ENCODE measurements at regions not wholly inside any gene's neighbourhood (a gene's known extent, or its start where the extent isn't known, plus 50 kb on each side); places are given as distances from the start of the nearest gene placed in this dataset.

DNA sequence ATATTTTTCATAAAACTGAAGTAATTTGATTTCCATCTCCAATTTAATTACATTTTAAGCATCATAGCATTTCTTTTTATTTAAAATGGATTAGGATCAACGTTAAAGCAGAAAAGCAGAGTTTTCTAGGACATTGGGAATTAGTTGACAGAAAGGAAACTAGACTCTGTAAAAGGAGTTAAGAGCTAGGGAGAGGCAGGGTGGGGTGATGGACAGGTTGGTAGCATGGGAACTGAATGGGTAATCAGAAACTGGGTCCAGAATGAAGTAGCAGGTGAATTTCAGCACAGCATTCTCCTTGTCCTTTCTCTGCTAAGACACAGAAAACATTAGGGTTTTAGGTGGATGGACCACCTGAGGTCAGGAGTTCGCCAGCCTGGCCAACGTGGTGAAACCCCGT, 97.6 kb downstream of the ANAPC4 start:
- no peaks in the 10 kb centered on the region for H3K9me3 ChIP-seq (ENCODE audit: control insufficient read depth, low read length)
- H3K27ac ChIP-seq (ENCODE audit: low read depth in 1 of 2, low read length in 2 of 2), result no peak overlapping the region
- no peak overlapping the region for H3K4me3 ChIP-seq (ENCODE audit: low read length in 2 of 2)
- H3K27me3 ChIP-seq (ENCODE audit: control insufficient read depth in 1 of 2, insufficient read depth in 2 of 2, low read length in 1 of 2), result no peaks in the 10 kb centered on the region
- no peak for ATAC-seq (ENCODE audit: low FRiP score)
- H3K36me3 ChIP-seq (ENCODE audit: control insufficient read depth in 1 of 2, insufficient read depth in 2 of 2, low read length in 1 of 2), result no peaks in the 10 kb centered on the region
- no peak for DNase-seq
- 82 to 83% methylated on average over 4 of the region's 4 CpGs for WGBS, 2 donors
- H3K4me1 ChIP-seq (ENCODE audit: control insufficient read depth in 1 of 2, insufficient read depth in 2 of 2, low read length in 2 of 2), result no peaks in the 10 kb centered on the region
- intact Hi-C loops (cut with DNase I), result no loop called here

DNA sequence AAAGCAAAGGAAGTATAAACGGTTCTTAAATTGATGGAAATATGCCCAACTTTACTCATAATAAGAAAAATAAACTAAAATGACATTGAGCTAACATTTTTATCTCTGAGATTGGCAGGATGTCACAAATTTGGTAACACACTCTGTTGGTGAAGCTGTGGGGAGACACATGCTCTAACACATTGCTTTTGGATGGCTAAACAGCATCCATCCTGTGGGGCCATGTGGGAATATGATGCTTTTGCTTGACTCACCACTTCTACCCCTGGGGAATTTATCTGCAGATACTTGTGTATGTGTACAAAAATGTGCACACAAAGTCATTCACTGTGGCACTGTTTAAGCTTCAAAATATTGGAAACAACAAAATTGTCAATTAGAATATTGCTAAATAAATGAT, 100.2 kb downstream of the ANAPC4 start:
- Histone ChIP-seq H3K36me3 (ENCODE audit: control insufficient read depth in 1 of 2, insufficient read depth in 2 of 2, low read length in 1 of 2) (no peaks in the 10 kb centered on the region), H3K27ac (ENCODE audit: low read depth in 1 of 2, low read length in 2 of 2) (no peak overlapping the region), H3K4me3 (ENCODE audit: low read length in 2 of 2) (no peak overlapping the region), H3K9me3 (ENCODE audit: control insufficient read depth, low read length) (no peaks in the 10 kb centered on the region), H3K4me1 (ENCODE audit: control insufficient read depth in 1 of 2, insufficient read depth in 2 of 2, low read length in 2 of 2) (no peaks in the 10 kb centered on the region), H3K27me3 (ENCODE audit: control insufficient read depth in 1 of 2, insufficient read depth in 2 of 2, low read length in 1 of 2) (no peaks in the 10 kb centered on the region)
- ATAC-seq (ENCODE audit: low FRiP score), result no peak
- no peak for DNase-seq
- intact Hi-C loops (cut with DNase I), result no loop called here
- WGBS, 2 donors, result 7% methylated on average over 1 of the region's 1 CpG

DNA sequence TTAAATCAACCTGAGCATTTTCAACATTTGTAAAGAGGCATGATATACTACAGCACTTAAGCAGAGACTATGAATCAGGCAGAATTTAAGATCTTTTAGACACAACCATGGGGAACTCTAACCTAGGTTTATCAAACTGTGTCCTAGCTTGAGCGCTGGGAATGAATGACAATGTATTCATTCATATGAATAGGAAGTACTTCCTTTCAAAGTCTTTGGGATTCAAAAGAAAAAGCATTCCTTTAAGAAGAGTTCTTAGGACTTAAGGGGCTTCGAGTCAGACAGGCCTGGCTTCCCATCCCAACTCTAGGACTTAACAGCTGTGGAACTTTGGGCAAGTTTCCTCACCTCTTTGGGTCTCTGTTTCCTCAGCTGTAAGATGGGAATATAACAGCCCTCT, 104.6 kb downstream of the ANAPC4 start:
- Histone ChIP-seq H3K27me3 (ENCODE audit: control insufficient read depth in 1 of 2, insufficient read depth in 2 of 2, low read length in 1 of 2) (no peaks in the 10 kb centered on the region), H3K36me3 (ENCODE audit: control insufficient read depth in 1 of 2, insufficient read depth in 2 of 2, low read length in 1 of 2) (no peaks in the 10 kb centered on the region), H3K4me3 (ENCODE audit: low read length in 2 of 2) (no peak overlapping the region), H3K27ac (ENCODE audit: low read depth in 1 of 2, low read length in 2 of 2) (no peak overlapping the region), H3K9me3 (ENCODE audit: control insufficient read depth, low read length) (no peaks in the 10 kb centered on the region), H3K4me1 (ENCODE audit: control insufficient read depth in 1 of 2, insufficient read depth in 2 of 2, low read length in 2 of 2) (no peaks in the 10 kb centered on the region)
- 49 to 50% methylated on average over 2 of the region's 2 CpGs for WGBS, 2 donors
- no peak for DNase-seq
- ATAC-seq (ENCODE audit: low FRiP score), result no peak
- intact Hi-C loops (cut with DNase I), result no loop called here

DNA sequence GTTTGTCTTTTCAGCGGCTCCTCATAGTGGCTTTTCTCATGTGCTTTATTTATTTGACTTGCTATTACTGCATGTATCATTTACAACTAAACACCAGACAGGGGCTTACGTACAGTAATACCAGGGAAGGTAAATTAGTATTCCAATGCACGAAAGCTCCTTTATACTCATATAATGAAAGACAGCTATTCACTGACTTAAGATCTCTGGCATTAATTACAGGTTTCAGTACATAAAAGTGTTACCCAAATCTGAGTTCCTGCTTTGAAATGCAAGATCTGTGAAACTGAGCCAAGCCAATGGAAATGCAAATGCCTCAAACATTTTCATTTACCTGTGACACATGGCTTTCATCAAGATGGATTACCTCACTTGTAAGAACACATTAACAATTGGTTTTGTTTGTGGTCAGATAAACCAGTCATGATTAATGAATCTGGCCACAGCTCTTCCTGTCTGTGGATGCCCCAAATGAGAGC, 107.2 kb downstream of the ANAPC4 start:
- Histone ChIP-seq H3K36me3 (ENCODE audit: control insufficient read depth in 1 of 2, insufficient read depth in 2 of 2, low read length in 1 of 2) (no peaks in the 10 kb centered on the region), H3K4me1 (ENCODE audit: control insufficient read depth in 1 of 2, insufficient read depth in 2 of 2, low read length in 2 of 2) (no peaks in the 10 kb centered on the region), H3K9me3 (ENCODE audit: control insufficient read depth, low read length) (peaks cover 7% of the 10 kb centered on the region), H3K27ac (ENCODE audit: low read depth in 1 of 2, low read length in 2 of 2) (no peak overlapping the region), H3K4me3 (ENCODE audit: low read length in 2 of 2) (no peak overlapping the region), H3K27me3 (ENCODE audit: control insufficient read depth in 1 of 2, insufficient read depth in 2 of 2, low read length in 1 of 2) (no peaks in the 10 kb centered on the region)
- WGBS, 2 donors, result 72 to 73% methylated on average over 3 of the region's 3 CpGs
- intact Hi-C loops (cut with DNase I), result no loop called here
- no peak for ATAC-seq (ENCODE audit: low FRiP score)
- DNase-seq, result no peak

DNA sequence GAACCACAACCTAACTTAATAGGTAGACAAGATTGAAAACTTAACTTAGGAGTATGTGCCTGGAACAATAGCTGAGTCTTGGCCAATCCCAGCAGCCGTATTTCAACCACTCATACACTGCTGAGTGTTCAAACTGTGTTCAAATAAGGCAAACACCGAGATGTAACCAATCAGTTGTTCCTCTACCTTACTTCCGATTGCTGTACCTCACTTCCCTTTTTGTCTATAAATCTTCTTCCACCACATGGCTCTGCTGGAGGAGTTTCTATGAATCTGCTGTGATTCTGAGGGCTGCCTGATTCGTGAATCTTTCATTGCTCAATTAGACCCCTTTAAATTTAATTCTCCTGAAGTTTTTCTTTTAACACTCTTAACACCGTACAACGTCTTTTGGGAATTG, 108.0 kb downstream of the ANAPC4 start:
- no peaks in the 10 kb centered on the region for H3K4me1 ChIP-seq (ENCODE audit: control insufficient read depth in 1 of 2, insufficient read depth in 2 of 2, low read length in 2 of 2)
- H3K36me3 ChIP-seq (ENCODE audit: control insufficient read depth in 1 of 2, insufficient read depth in 2 of 2, low read length in 1 of 2), result no peaks in the 10 kb centered on the region
- intact Hi-C loops (cut with DNase I), result no loop called here
- H3K9me3 ChIP-seq (ENCODE audit: control insufficient read depth, low read length), result peaks cover 7% of the 10 kb centered on the region
- H3K27me3 ChIP-seq (ENCODE audit: control insufficient read depth in 1 of 2, insufficient read depth in 2 of 2, low read length in 1 of 2), result no peaks in the 10 kb centered on the region
- 50 to 61% methylated on average over 6 of the region's 6 CpGs for WGBS, 2 donors
- no peak for DNase-seq
- no peak for ATAC-seq (ENCODE audit: low FRiP score)
- no peak overlapping the region for H3K27ac ChIP-seq (ENCODE audit: low read depth in 1 of 2, low read length in 2 of 2)
- H3K4me3 ChIP-seq (ENCODE audit: low read length in 2 of 2), result no peak overlapping the region

DNA sequence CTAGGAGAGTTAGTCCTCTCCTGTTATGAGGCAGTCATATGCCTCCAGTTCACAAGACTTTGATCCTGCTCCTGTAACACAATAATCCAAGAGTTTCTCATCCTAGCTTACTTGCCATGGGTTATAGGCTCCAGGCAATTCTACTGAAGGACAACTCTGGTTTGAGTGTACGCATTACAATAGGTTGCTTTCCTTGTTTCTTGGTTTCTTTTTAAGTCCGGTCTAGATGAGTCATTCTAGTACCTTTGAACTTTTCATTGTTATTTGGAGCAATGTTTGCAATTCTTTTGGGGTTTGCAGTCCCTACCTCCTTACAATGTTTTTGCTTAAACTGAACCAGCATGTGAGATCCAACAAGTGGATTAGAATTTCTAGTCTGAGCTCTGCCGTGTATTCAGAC, 109.1 kb downstream of the ANAPC4 start:
- Histone ChIP-seq H3K4me1 (ENCODE audit: control insufficient read depth in 1 of 2, insufficient read depth in 2 of 2, low read length in 2 of 2) (no peaks in the 10 kb centered on the region), H3K4me3 (ENCODE audit: low read length in 2 of 2) (no peak overlapping the region), H3K36me3 (ENCODE audit: control insufficient read depth in 1 of 2, insufficient read depth in 2 of 2, low read length in 1 of 2) (no peaks in the 10 kb centered on the region), H3K27ac (ENCODE audit: low read depth in 1 of 2, low read length in 2 of 2) (no peak overlapping the region), H3K27me3 (ENCODE audit: control insufficient read depth in 1 of 2, insufficient read depth in 2 of 2, low read length in 1 of 2) (no peaks in the 10 kb centered on the region), H3K9me3 (ENCODE audit: control insufficient read depth, low read length) (peaks cover 7% of the 10 kb centered on the region)
- intact Hi-C loops (cut with DNase I), result no loop called here
- 84 to 85% methylated on average over 3 of the region's 3 CpGs for WGBS, 2 donors
- DNase-seq (no peak), ATAC-seq (ENCODE audit: low FRiP score) (no peak)

DNA sequence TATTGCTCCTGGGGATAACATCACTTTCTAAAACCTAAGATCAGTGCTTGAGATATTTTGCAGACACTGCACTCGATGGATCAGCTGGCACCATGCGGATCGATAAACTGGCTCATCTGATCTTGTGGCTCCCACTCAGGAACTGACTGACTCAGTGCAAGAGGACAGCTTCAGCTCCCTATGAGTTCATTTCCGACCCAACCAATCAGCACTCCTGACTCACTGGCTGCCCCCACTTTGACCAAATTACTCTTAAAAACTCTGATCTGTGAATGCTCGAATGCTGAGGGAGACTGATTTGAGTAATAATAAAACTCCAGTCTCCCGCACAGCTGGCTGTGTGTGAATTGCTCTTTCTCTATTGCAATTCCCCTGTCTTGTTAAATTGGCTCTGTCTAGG, 110.1 kb downstream of the ANAPC4 start:
- H3K27me3 ChIP-seq (ENCODE audit: control insufficient read depth in 1 of 2, insufficient read depth in 2 of 2, low read length in 1 of 2), result no peaks in the 10 kb centered on the region
- H3K4me1 ChIP-seq (ENCODE audit: control insufficient read depth in 1 of 2, insufficient read depth in 2 of 2, low read length in 2 of 2), result no peaks in the 10 kb centered on the region
- no peak overlapping the region for H3K4me3 ChIP-seq (ENCODE audit: low read length in 2 of 2)
- DNase-seq, result no peak
- 89 to 96% methylated on average over 6 of the region's 6 CpGs for whole genome bisulfite sequencing, 2 donors
- peaks cover 7% of the 10 kb centered on the region for H3K9me3 ChIP-seq (ENCODE audit: control insufficient read depth, low read length)
- ATAC-seq (ENCODE audit: low FRiP score), result no peak
- intact Hi-C loops (cut with DNase I), result no loop called here
- H3K27ac ChIP-seq (ENCODE audit: low read depth in 1 of 2, low read length in 2 of 2), result no peak overlapping the region
- no peaks in the 10 kb centered on the region for H3K36me3 ChIP-seq (ENCODE audit: control insufficient read depth in 1 of 2, insufficient read depth in 2 of 2, low read length in 1 of 2)

DNA sequence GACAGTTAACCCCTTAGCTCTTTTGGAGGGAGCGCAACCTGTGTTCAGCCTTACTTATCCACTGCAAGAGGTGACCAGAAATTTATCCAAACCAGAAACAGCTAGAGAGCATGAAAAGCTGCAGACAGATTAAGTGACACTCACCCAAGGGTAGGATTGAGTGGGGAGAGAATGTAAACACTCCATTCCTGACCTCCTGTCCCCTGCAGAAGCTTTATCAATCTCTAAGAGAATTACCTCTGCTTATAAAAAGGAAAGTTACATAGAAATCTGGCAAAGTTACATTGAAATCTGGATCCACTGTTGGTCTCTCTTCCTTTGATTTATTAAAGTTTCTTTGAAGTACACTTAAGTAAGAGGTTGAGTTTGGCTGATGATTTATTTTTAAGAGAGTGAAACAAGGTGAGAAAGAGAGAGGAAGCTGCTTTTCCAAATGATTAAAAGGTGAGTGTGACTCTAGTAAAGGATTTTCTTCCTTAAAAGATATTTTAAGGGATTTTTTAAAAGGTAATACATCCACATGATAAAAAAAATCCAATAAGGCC, 112.3 kb downstream of the ANAPC4 start:
- Histone ChIP-seq H3K9me3 (ENCODE audit: control insufficient read depth, low read length) (peaks cover 7% of the 10 kb centered on the region), H3K36me3 (ENCODE audit: control insufficient read depth in 1 of 2, insufficient read depth in 2 of 2, low read length in 1 of 2) (no peaks in the 10 kb centered on the region), H3K4me1 (ENCODE audit: control insufficient read depth in 1 of 2, insufficient read depth in 2 of 2, low read length in 2 of 2) (no peaks in the 10 kb centered on the region), H3K27me3 (ENCODE audit: control insufficient read depth in 1 of 2, insufficient read depth in 2 of 2, low read length in 1 of 2) (no peaks in the 10 kb centered on the region), H3K27ac (ENCODE audit: low read depth in 1 of 2, low read length in 2 of 2) (no peak overlapping the region), H3K4me3 (ENCODE audit: low read length in 2 of 2) (no peak overlapping the region)
- no peak for ATAC-seq (ENCODE audit: low FRiP score)
- intact Hi-C loops (cut with DNase I), result no loop called here
- 99 to 100% methylated on average over 1 of the region's 1 CpG for WGBS, 2 donors
- no peak for DNase-seq

DNA sequence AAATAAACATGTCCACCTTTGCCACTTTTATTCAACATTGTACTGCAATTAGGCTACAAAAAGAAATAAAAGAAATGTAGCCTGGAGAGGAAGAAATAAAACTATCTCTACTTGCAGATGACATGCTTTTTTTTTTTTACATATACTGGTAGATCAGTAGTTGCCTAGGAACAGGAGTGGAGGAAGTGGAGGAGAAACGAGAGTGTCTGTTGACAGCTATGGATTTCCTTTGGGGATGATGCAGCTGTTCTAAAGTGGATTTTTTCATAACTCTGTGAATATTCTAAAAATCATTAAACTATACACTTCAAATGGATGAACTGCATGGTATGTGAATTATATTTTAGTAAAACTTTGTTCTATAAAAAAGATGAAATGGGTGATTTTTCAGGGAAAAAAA, 116.4 kb downstream of the ANAPC4 start:
- Histone ChIP-seq H3K27me3 (ENCODE audit: control insufficient read depth in 1 of 2, insufficient read depth in 2 of 2, low read length in 1 of 2) (no peaks in the 10 kb centered on the region), H3K9me3 (ENCODE audit: control insufficient read depth, low read length) (no peaks in the 10 kb centered on the region), H3K27ac (ENCODE audit: low read depth in 1 of 2, low read length in 2 of 2) (no peak overlapping the region), H3K36me3 (ENCODE audit: control insufficient read depth in 1 of 2, insufficient read depth in 2 of 2, low read length in 1 of 2) (no peaks in the 10 kb centered on the region), H3K4me3 (ENCODE audit: low read length in 2 of 2) (no peak overlapping the region), H3K4me1 (ENCODE audit: control insufficient read depth in 1 of 2, insufficient read depth in 2 of 2, low read length in 2 of 2) (no peaks in the 10 kb centered on the region)
- intact Hi-C loops (cut with DNase I), result no loop called here
- DNase-seq (no peak), ATAC-seq (ENCODE audit: low FRiP score) (no peak)
- 16 to 42% methylated on average over 1 of the region's 1 CpG for WGBS, 2 donors
